SK-N-SH (cell line): ENCODE measurements at regions not wholly inside any gene's neighbourhood (a gene's known extent, or its start where the extent isn't known, plus 50 kb on each side); places are given as distances from the start of the nearest gene placed in this dataset.

Experiments used
- FOXJ3 ChIP-seq: sonication (generic); formaldehyde crosslinking; IDR thresholded peaks from 2 replicates; pipeline ENCODE4 v1.5.1; 2020; ENCODE audit warnings: mild to moderate bottlenecking, missing genetic modification reagents
- YY1 ChIP-seq: IDR thresholded peaks from 2 replicates; pipeline ENCODE4 v1.4.0; 2012; ENCODE audit warnings: low read depth, mild to moderate bottlenecking
- TF ChIP-seq, protein P1 (sequence below): fragments of 200-600 bp; sonication (generic); IDR thresholded peaks from 2 replicates; pipeline ENCODE4 v1.6.1; 2017; ENCODE audit warnings: antibody characterized with exemption, mild to moderate bottlenecking, moderate library complexity

DNA sequence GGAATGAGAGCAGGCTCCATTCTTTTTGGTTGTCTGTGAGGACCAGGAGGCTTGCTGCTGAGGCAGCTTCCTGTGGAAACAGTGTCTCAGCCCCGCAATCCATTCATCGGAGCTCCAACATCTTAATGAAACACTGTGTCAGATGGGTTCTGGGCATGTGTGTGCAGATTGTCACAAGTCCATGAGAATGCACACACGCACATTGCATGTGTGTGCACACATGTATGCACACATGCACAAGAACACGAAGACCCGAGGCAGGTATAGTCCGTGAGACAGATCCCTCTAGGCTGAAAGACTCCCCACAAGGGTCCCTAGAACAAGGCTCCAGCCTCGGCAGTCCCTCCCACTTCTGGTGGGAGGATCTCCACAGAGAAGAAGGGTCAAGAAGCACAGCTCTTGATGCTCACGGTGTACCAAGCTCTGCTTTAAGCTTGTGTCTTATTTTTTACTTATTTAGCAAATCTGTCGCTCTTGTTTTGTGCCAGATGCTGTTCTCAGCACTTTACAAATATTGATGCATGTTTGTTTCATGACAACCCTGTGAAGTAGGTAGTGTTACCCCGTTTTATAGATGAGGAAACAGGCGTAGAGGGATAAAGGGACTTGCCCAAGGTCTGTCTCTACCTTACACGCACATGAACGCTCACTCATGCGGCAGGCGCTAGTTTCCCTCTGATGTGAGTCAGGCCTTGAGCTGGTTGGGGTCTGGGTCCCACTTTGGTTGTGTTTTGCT is 213.1 kb downstream of the SEC14L1 start:
- TF ChIP-seq, protein P1, sequence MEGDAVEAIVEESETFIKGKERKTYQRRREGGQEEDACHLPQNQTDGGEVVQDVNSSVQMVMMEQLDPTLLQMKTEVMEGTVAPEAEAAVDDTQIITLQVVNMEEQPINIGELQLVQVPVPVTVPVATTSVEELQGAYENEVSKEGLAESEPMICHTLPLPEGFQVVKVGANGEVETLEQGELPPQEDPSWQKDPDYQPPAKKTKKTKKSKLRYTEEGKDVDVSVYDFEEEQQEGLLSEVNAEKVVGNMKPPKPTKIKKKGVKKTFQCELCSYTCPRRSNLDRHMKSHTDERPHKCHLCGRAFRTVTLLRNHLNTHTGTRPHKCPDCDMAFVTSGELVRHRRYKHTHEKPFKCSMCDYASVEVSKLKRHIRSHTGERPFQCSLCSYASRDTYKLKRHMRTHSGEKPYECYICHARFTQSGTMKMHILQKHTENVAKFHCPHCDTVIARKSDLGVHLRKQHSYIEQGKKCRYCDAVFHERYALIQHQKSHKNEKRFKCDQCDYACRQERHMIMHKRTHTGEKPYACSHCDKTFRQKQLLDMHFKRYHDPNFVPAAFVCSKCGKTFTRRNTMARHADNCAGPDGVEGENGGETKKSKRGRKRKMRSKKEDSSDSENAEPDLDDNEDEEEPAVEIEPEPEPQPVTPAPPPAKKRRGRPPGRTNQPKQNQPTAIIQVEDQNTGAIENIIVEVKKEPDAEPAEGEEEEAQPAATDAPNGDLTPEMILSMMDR, result no peak
- TF ChIP-seq FOXJ3 (CRISPR knock-in tag) (no peak), YY1 (no peak)
